ENCODE measurements at regions not wholly inside any gene's neighbourhood (a gene's known extent, or its start where the extent isn't known, plus 50 kb on each side); places are given as distances from the start of the nearest gene placed in this dataset.

- H3K36me3 ChIP-seq (ENCODE audit: insufficient read depth, low read depth, low read length): no peaks in the 10 kb centered on the region
- no peaks in the 10 kb centered on the region for H3K4me1 ChIP-seq (ENCODE audit: insufficient read depth, low read length)
- no peak overlapping the region for H3K9ac ChIP-seq (ENCODE audit: low read depth, low read length)
- H3K27me3 ChIP-seq (ENCODE audit: insufficient read depth, low read length): no peaks in the 10 kb centered on the region
- no peak overlapping the region for H3K4me3 ChIP-seq (ENCODE audit: low read length)
- H3K27ac ChIP-seq (ENCODE audit: low read length): no peak overlapping the region
- H3K9me3 ChIP-seq (ENCODE audit: insufficient read depth, low read depth, low read length): no peaks in the 10 kb centered on the region; the same call in 1 of the 2 replicates
Measured at GRCh38 chr4:54386042-54386669, 157.1 kb downstream of the PDGFRA start.

- Histone ChIP-seq H3K4me3 (ENCODE audit: low read length) (no peak overlapping the region), H3K36me3 (ENCODE audit: insufficient read depth, low read depth, low read length) (no peaks in the 10 kb centered on the region), H3K27ac (ENCODE audit: low read length) (no peak overlapping the region), H3K9ac (ENCODE audit: low read depth, low read length) (no peak overlapping the region), H3K9me3 (ENCODE audit: insufficient read depth, low read depth, low read length) (no peaks in the 10 kb centered on the region; the same call in 1 of the 2 replicates), H3K27me3 (ENCODE audit: insufficient read depth, low read length) (no peaks in the 10 kb centered on the region), H3K4me1 (ENCODE audit: insufficient read depth, low read length) (no peaks in the 10 kb centered on the region)
Measured at GRCh38 chr4:54386693-54387092, 157.6 kb downstream of the PDGFRA start.

GRCh38 chr4:54390670-54391069 is 161.6 kb downstream of the PDGFRA start:
- Histone ChIP-seq H3K4me3 (ENCODE audit: low read length) (no peak overlapping the region), H3K9me3 (ENCODE audit: insufficient read depth, low read depth, low read length) (no peaks in the 10 kb centered on the region; the same call in 1 of the 2 replicates), H3K36me3 (ENCODE audit: insufficient read depth, low read depth, low read length) (no peaks in the 10 kb centered on the region), H3K9ac (ENCODE audit: low read depth, low read length) (no peak overlapping the region), H3K27ac (ENCODE audit: low read length) (no peak overlapping the region), H3K4me1 (ENCODE audit: insufficient read depth, low read length) (no peaks in the 10 kb centered on the region), H3K27me3 (ENCODE audit: insufficient read depth, low read length) (no peaks in the 10 kb centered on the region)

GRCh38 chr4:54391104-54391503 is 162.0 kb downstream of the PDGFRA start:
- no peak overlapping the region for H3K27ac ChIP-seq (ENCODE audit: low read length)
- no peaks in the 10 kb centered on the region for H3K27me3 ChIP-seq (ENCODE audit: insufficient read depth, low read length)
- H3K36me3 ChIP-seq (ENCODE audit: insufficient read depth, low read depth, low read length): no peaks in the 10 kb centered on the region
- no peak overlapping the region for H3K4me3 ChIP-seq (ENCODE audit: low read length)
- H3K9me3 ChIP-seq (ENCODE audit: insufficient read depth, low read depth, low read length): no peaks in the 10 kb centered on the region; the same call in 1 of the 2 replicates
- no peaks in the 10 kb centered on the region for H3K4me1 ChIP-seq (ENCODE audit: insufficient read depth, low read length)
- H3K9ac ChIP-seq (ENCODE audit: low read depth, low read length): no peak overlapping the region

- H3K27ac ChIP-seq (ENCODE audit: low read length): no peak overlapping the region
Measured at GRCh38 chr4:54392479-54392878, 163.4 kb downstream of the PDGFRA start.

GRCh38 chr4:54393243-54393642 is 164.2 kb downstream of the PDGFRA start:
- Histone ChIP-seq H3K27ac (ENCODE audit: low read length) (no peak overlapping the region), H3K9me3 (ENCODE audit: insufficient read depth, low read depth, low read length) (no peaks in the 10 kb centered on the region; the same call in 1 of the 2 replicates), H3K27me3 (ENCODE audit: insufficient read depth, low read length) (no peaks in the 10 kb centered on the region), H3K4me3 (ENCODE audit: low read length) (no peak overlapping the region), H3K4me1 (ENCODE audit: insufficient read depth, low read length) (no peaks in the 10 kb centered on the region), H3K9ac (ENCODE audit: low read depth, low read length) (no peak overlapping the region), H3K36me3 (ENCODE audit: insufficient read depth, low read depth, low read length) (no peaks in the 10 kb centered on the region)

More at GRCh38 chr4:54392479-54392878, 163.4 kb downstream of the PDGFRA start:
- Histone ChIP-seq H3K27me3 (ENCODE audit: insufficient read depth, low read length) (no peaks in the 10 kb centered on the region), H3K4me1 (ENCODE audit: insufficient read depth, low read length) (no peaks in the 10 kb centered on the region), H3K9me3 (ENCODE audit: insufficient read depth, low read depth, low read length) (no peaks in the 10 kb centered on the region; the same call in 1 of the 2 replicates), H3K9ac (ENCODE audit: low read depth, low read length) (no peak overlapping the region), H3K4me3 (ENCODE audit: low read length) (no peak overlapping the region), H3K36me3 (ENCODE audit: insufficient read depth, low read depth, low read length) (no peaks in the 10 kb centered on the region)

- no peaks in the 10 kb centered on the region for H3K9me3 ChIP-seq (ENCODE audit: insufficient read depth, low read depth, low read length)
- no peak overlapping the region for H3K27ac ChIP-seq (ENCODE audit: low read length)
- no peak overlapping the region for H3K9ac ChIP-seq (ENCODE audit: low read depth, low read length)
- H3K27me3 ChIP-seq (ENCODE audit: insufficient read depth, low read length): no peaks in the 10 kb centered on the region
- H3K36me3 ChIP-seq (ENCODE audit: insufficient read depth, low read depth, low read length): no peaks in the 10 kb centered on the region
- H3K4me3 ChIP-seq (ENCODE audit: low read length): no peak overlapping the region
- H3K4me1 ChIP-seq (ENCODE audit: insufficient read depth, low read length): no peaks in the 10 kb centered on the region
Measured at GRCh38 chr4:54395013-54395527, 166.0 kb downstream of the PDGFRA start.

- Histone ChIP-seq H3K4me3 (ENCODE audit: low read length) (no peak overlapping the region), H3K36me3 (ENCODE audit: insufficient read depth, low read depth, low read length) (no peaks in the 10 kb centered on the region), H3K9me3 (ENCODE audit: insufficient read depth, low read depth, low read length) (no peaks in the 10 kb centered on the region), H3K27me3 (ENCODE audit: insufficient read depth, low read length) (no peaks in the 10 kb centered on the region), H3K27ac (ENCODE audit: low read length) (no peak overlapping the region), H3K9ac (ENCODE audit: low read depth, low read length) (no peak overlapping the region), H3K4me1 (ENCODE audit: insufficient read depth, low read length) (no peaks in the 10 kb centered on the region)
Measured at GRCh38 chr4:54400188-54400587, 171.1 kb downstream of the PDGFRA start.

GRCh38 chr4:54400802-54401201 is 171.7 kb downstream of the PDGFRA start:
- Histone ChIP-seq H3K27ac (ENCODE audit: low read length) (no peak overlapping the region), H3K9ac (ENCODE audit: low read depth, low read length) (no peak overlapping the region), H3K4me1 (ENCODE audit: insufficient read depth, low read length) (no peaks in the 10 kb centered on the region), H3K9me3 (ENCODE audit: insufficient read depth, low read depth, low read length) (no peaks in the 10 kb centered on the region), H3K4me3 (ENCODE audit: low read length) (no peak overlapping the region), H3K36me3 (ENCODE audit: insufficient read depth, low read depth, low read length) (no peaks in the 10 kb centered on the region), H3K27me3 (ENCODE audit: insufficient read depth, low read length) (no peaks in the 10 kb centered on the region)

- Histone ChIP-seq H3K36me3 (ENCODE audit: insufficient read depth, low read depth, low read length) (no peaks in the 10 kb centered on the region), H3K27ac (ENCODE audit: low read length) (no peak overlapping the region), H3K4me3 (ENCODE audit: low read length) (no peak overlapping the region), H3K9me3 (ENCODE audit: insufficient read depth, low read depth, low read length) (no peaks in the 10 kb centered on the region), H3K4me1 (ENCODE audit: insufficient read depth, low read length) (no peaks in the 10 kb centered on the region; the same call in 1 of the 2 replicates), H3K9ac (ENCODE audit: low read depth, low read length) (no peak overlapping the region), H3K27me3 (ENCODE audit: insufficient read depth, low read length) (no peaks in the 10 kb centered on the region)
Measured at GRCh38 chr4:54402880-54403480, 173.9 kb downstream of the PDGFRA start.

GRCh38 chr4:54403700-54404453 is 174.8 kb downstream of the PDGFRA start:
- H3K27ac ChIP-seq (ENCODE audit: low read length): no peak overlapping the region
- H3K4me1 ChIP-seq (ENCODE audit: insufficient read depth, low read length): peaks cover 5% of the 10 kb centered on the region; the same call in 1 of the 2 replicates
- H3K4me3 ChIP-seq (ENCODE audit: low read length): no peak overlapping the region
- no peak overlapping the region for H3K9ac ChIP-seq (ENCODE audit: low read depth, low read length)
- no peaks in the 10 kb centered on the region for H3K9me3 ChIP-seq (ENCODE audit: insufficient read depth, low read depth, low read length)
- no peaks in the 10 kb centered on the region for H3K27me3 ChIP-seq (ENCODE audit: insufficient read depth, low read length)
- H3K36me3 ChIP-seq (ENCODE audit: insufficient read depth, low read depth, low read length): no peaks in the 10 kb centered on the region
